ENCODE measurements at regions not wholly inside any gene's neighbourhood (a gene's known extent, or its start where the extent isn't known, plus 50 kb on each side); places are given as distances from the start of the nearest gene placed in this dataset.

DNA sequence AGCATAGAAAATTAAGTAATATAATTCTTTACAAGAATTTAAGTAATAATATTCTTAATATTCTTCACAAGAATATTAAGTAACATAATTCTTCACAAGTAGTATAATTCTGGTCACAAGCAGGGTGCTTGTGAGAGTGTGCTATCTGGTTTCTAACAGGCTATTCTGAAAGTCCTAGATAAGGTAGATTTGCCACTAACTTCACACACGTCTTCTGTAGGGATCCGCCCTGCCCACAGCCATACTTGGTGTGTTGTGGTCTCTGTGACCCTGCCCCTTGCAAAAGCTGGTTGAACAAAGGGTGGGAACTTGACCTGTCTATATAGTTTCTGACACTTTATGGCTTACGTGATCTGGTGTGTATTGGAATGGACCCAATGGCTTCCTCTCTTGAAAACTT is 253.4 kb upstream of the MDFIC2 start:
- TF ChIP-seq, protein P1, sequence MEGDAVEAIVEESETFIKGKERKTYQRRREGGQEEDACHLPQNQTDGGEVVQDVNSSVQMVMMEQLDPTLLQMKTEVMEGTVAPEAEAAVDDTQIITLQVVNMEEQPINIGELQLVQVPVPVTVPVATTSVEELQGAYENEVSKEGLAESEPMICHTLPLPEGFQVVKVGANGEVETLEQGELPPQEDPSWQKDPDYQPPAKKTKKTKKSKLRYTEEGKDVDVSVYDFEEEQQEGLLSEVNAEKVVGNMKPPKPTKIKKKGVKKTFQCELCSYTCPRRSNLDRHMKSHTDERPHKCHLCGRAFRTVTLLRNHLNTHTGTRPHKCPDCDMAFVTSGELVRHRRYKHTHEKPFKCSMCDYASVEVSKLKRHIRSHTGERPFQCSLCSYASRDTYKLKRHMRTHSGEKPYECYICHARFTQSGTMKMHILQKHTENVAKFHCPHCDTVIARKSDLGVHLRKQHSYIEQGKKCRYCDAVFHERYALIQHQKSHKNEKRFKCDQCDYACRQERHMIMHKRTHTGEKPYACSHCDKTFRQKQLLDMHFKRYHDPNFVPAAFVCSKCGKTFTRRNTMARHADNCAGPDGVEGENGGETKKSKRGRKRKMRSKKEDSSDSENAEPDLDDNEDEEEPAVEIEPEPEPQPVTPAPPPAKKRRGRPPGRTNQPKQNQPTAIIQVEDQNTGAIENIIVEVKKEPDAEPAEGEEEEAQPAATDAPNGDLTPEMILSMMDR (IDR thresholded peaks at IDR 0.05; ENCODE audit: insufficient read depth, low read length, poor library complexity, severe bottlenecking): no peak
- no peak for TF ChIP-seq EZH2phosphoT487 (conservative IDR thresholded peaks at IDR 0.05; ENCODE audit: low read length)

Measured in SU-DHL-6 (cell line).